ENCODE measurements at regions not wholly inside any gene's neighbourhood (a gene's known extent, or its start where the extent isn't known, plus 50 kb on each side); places are given as distances from the start of the nearest gene placed in this dataset.

GRCh38 chr1:72917920-72918319 is 635.6 kb upstream of the NEGR1 start:
- no peak for DNase-seq

GRCh38 chr1:72915581-72915980 is 633.2 kb upstream of the NEGR1 start:
- DNase-seq, result no peak

- no peak for DNase-seq
Observed at GRCh38 chr1:72911656-72912055, 629.3 kb upstream of the NEGR1 start.

DNA sequence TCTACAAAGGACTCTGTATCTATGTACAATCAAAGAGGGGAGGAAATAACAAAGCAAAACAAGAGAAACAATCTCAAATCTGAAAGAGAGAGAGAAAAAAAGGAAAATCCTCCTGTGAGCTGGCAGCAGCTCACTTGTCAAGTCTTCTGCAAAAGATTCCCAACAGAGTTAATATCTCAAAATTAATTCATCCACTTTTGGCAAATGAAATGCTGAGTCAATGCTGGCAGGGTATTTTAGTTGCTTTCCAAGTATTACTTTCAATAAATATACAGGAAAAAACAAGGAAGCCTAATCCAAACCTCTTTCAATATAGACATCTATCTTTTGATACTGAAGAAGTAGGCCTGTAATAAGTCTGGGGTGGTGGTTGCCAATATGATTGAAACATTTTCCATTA is 613.9 kb upstream of the NEGR1 start:
- no peak for DNase-seq

DNA sequence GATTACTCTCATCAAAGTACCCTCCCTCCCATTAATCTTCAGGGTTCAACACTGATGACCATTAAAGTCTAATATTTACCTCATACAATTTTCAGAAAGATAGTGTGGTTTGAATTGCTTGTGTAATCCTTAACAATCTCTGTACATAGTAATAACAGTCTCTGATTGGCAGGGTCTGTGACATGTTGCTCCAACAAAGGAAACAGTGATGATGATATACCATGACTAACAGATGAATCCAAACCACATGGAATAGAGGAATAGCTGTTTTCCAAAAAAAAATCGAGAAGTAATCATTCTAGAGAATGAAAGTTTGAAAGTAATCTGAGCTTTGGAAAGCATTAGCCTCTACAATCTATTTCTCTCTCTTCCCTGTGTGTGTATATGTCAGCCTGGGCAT is 610.1 kb upstream of the NEGR1 start:
- DNase-seq, result no peak

DNA sequence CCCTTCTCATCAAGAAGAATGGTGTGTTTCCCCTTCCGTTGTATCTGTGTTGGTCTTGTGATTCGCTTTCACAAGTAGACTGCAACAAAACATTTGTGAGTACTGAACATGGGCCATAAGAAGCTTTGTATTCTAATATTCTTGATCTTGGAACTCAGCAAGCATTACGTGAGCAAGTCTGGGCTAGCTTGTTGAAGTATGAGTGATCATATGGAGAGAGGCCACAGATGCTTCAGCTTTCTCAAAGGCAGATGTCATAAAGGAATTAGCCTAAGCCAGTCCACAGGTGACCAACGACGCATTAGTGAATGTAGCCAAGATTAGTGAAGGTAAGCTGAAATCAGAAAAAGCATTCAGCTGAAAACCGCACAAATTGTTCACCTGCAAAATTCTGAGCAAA is 609.6 kb upstream of the NEGR1 start:
- no peak for DNase-seq

DNA sequence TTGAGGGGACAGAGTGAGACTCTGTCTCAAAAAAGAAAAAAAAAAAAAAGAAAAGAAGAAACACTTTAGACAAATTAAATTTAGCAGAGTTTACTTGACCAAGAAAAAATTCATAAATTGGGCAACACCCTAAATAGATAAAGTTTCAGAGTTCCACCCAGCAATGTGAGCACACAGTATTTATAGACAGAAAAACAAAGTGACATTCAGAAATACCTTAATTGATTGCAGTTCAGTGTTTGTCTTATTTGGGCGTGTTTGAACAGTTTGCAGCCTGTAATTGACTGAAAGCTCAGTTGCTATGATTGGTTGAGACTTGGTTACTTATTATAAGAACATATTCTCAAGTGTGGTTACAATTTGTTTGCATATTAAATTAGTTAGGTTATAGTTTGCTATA is 603.5 kb upstream of the NEGR1 start:
- DNase-seq, result no peak

- no peak for DNase-seq
Observed at GRCh38 chr1:72885017-72885416, 602.7 kb upstream of the NEGR1 start.

DNA sequence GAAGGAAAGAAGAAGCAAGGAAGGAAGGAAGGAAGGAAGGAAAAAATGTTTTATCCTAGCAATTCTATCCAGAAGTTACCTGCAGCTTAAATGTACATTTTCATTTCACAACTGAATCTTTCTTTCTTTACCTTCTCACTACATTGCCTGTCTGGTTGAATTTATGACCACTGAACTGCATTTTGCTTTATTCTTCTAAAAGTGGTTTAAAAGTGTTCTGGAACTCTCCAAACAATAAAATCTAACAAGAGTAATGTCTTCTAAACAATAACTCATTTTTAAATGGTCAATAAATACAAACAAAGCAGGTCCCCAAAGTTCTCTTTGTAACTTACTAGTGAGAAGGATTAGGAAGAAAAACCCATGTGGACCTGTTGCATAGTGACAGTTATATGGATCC is 587.5 kb upstream of the NEGR1 start:
- no peak for DNase-seq

GRCh38 chr1:72869441-72869840 is 587.1 kb upstream of the NEGR1 start:
- no peak for DNase-seq

- no peak for DNase-seq
Observed at GRCh38 chr1:72851597-72851996, 569.3 kb upstream of the NEGR1 start.

DNA sequence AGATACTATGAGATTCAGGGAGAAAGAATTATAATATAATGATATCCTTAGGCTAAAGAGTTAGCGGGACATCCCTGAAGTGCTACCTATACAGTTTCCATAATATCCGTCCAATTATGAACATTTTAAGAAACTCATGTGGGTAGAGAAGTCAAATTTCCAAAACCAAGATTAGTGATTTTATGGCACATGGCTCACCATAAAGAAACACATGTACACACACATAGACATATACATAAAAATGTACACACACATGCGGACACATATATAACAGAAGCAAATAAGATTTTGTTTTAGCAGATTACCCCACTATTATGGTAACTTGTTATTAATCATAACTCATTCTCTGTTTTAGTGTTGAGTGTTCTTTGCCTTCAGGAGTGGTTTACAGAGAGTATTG is 566.7 kb upstream of the NEGR1 start:
- DNase-seq, result no peak

GRCh38 chr1:72847651-72848050 is 565.3 kb upstream of the NEGR1 start:
- DNase-seq, result no peak

GRCh38 chr1:72846476-72847278 is 564.3 kb upstream of the NEGR1 start:
- DNase-seq, result no peak

GRCh38 chr1:72845981-72846380 is 563.6 kb upstream of the NEGR1 start:
- DNase-seq, result no peak

DNA sequence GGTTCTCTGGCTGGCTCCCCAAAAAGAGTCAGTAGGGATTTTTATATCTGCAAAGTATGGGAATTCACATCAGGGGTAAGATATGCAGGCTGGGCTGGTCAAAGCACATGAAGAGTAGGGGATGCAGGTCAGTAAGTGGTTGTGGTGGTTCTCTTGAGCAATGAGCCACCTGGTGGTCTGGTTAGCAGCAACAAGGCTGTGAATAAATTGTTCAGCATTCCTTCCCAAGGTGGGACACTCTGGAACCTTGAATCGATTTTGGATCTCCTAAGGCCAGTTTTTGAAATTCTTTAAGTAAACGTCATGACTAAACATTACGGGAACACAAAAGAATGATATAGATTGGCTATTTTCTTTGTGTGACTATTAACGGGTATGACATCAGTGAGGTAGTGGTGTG is 563.0 kb upstream of the NEGR1 start:
- peak; percentile 3 for DNase-seq

DNA sequence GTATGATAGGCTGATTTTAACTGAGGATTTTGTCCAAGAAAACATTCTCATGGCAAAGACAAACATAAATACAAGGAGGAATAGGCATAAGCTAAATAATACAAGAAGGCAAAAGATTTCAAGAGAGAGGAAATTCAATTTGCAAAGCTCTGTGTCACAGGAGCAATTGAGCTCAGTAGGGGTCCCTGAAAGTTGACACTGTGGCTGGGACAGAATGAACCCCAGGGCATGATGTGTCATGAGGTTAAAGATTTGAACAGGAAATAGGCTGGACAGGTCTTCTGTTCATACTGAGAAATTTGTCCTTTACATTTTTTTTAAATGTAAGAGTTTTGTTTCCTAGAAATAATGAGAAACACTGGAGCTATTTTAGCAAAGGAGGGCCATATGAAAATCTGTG is 555.4 kb upstream of the NEGR1 start:
- no peak for DNase-seq

- DNase-seq, result no peak
Observed at GRCh38 chr1:72830606-72831390, 548.5 kb upstream of the NEGR1 start.

DNA sequence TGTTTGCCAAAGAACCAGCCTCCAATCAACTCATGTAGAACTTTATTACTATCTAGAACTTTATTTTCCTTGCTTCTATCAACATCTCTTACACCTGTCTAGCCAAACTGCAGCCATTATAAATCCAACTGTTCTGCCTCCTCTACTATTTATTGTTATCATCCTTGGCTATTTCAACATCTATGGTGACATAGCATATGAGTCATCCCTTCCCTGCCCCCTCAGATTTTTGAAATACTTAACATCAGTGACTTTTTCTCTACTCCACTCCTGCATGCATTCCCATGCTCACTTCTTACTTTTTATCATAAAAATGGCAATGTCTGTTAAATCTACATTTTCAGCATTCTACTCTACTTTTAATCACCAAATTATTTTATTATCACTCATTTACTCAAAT is 544.9 kb upstream of the NEGR1 start:
- DNase-seq, result no peak

DNA sequence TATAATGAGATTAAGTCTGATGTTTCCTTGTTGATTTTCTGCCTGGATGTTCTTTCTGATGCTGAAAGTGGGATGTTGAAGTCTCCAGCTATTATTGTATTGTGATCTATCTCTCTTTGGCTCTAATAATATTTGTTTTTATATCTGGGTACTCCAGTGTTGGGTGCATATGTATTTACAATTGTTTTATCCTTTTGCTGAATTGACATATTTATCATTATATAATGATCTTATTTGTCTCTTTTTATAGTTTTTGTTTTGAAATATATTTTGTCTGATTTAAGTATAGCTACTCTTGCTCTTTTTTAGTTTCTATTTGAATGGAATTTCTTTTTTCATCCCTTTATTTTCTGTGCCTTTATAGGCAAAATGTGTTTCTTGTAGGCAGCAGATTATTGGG is 522.2 kb upstream of the NEGR1 start:
- no peak for DNase-seq

DNA sequence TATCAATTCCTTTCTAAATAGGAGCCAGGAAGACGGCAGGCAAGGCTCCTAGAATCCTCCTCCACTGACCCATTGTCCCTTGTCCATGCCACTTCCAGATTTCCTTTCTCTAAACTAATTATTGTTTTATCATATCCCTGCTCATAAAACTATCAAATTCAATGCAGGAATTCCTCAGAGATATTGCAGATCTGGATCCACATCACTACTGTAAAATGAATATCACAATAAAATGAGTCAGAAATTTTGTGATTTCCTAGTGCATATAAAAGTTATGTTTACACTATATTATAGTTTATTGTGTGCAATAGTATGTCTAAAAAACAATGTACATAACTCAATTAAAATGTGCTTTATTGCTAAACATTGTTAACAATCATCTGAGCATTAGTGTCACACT is 498.7 kb upstream of the NEGR1 start:
- no peak for DNase-seq

DNA sequence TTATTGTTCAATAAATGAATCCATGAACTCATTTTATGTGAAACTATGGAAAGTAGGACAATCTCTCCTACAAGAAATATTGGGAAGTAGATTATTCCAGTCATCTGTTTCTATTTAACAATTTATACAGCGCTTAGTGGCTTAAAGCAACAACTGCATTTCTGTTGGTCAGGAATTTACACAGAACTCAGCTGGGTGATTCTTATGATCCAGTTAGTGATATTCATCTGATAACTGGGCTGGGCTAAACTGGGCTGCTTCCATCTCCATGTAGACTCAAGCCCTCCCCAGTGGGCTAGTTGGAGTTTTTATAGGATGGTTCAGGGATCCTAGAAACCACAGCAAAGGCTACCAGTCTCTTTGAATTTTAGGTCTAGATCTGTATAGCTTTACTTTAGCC is 497.9 kb upstream of the NEGR1 start:
- DNase-seq, result no peak

DNA sequence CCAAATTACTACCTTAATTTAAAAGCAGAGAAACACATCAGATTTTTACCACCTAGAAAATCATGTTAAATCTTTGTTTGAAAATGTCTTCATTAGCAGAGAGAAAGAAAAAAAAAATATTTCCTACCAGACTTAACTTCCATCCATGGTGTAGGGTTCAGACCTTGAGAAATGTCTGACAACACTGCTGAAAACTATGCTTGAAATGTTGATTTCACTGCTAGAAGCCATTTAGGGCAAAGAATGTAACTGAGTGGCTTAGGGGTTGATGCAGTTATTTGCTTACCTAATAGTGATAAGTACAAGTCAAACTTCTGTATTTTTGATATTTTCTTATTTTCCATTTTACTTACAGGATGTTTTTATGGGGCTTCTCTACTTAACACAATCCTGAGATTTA is 495.6 kb upstream of the NEGR1 start:
- no peak for DNase-seq

DNA sequence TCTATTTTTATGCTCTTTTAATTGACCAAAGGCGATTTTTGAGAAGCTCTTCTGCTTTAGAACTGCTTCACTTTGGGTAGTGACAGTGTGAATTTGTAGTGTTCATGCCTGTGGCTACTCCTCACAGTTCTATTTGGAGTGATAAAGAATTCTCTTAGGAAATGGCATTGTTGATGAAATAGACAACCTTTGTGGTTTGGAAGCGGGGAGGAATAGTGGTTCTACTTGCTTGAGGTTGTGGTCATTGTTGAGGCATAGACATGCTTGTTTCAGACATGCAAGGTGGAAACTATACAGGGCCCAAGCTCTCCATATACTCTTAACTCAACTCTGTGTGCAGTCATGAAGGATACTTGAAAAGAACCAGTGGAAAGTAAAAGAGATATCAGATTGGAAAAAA is 481.1 kb upstream of the NEGR1 start:
- DNase-seq, result no peak

DNA sequence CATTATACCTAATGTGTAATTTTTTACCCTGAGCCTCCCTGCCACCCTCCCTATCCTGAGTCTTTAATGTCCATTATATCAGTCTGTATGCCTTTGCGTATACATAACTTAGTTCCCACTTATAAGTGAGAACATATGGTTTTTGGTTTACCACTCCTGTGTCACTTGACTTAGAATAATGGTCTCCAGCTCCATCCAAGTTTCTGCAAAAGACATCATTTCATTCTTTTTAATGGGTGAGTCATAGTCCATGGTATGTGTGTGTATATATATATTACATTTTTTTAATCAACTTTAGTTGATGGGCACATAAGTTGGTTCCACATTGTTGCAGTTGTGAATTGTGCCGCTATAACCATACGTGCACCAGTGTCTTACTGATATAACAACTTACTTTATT is 477.1 kb upstream of the NEGR1 start:
- DNase-seq, result no peak
